HepG2 (cell line): ENCODE measurements at regions not wholly inside any gene's neighbourhood (a gene's known extent, or its start where the extent isn't known, plus 50 kb on each side); places are given as distances from the start of the nearest gene placed in this dataset.

Source experiments
- ATF6 ChIP-seq: sonication (generic); formaldehyde crosslinking; conservative IDR thresholded peaks from 2 replicates; pipeline ENCODE4 v1.4.0; 2020; ENCODE audit warnings: missing genetic modification reagents
- NBN ChIP-seq: fragments of 450-650 bp; conservative IDR thresholded peaks from 2 replicates; pipeline ENCODE4 v1.6.1; 2017
- RBFOX2 ChIP-seq: fragments of 200-400 bp; formaldehyde crosslinking; IDR thresholded peaks from 2 replicates; pipeline ENCODE4 v1.6.1; 2017; ENCODE audit warnings: low read depth, mild to moderate bottlenecking, low read length

- TF ChIP-seq NBN = no peak
- TF ChIP-seq ATF6 (CRISPR knock-in tag) = no peak
- TF ChIP-seq RBFOX2 = no peak
Measured at GRCh38 chr17:71276079-71276478, 844.7 kb upstream of the SOX9 start.
